Adrenal gland (tissue), 5 donors: ENCODE measurements at regions not wholly inside any gene's neighbourhood (a gene's known extent, or its start where the extent isn't known, plus 50 kb on each side); places are given as distances from the start of the nearest gene placed in this dataset.

ENCODE experiments used
- CTCF ChIP-seq, 6 experiments: fragments of 450-650 bp in 4 of 6; fragments of 200-600 bp in 2 of 6; sonication (generic) in 1 of 6; IDR thresholded peaks; 1 replicate in 5 of 6; 2 replicates in 1 of 6; pipeline versions ENCODE4 v1.5.1 to v1.8.0; 2016 to 2021; ENCODE audit warnings: antibody characterized with exemption in 6 of 6, mild to moderate bottlenecking in 2 of 6, moderate library complexity in 1 of 6
- POLR2A ChIP-seq, 2 donors: fragments of 450-650 bp; IDR thresholded peaks; one replicate each; pipeline ENCODE4 v1.6.1; 2017; ENCODE audit warnings: antibody characterized with exemption in 2 of 2, mild to moderate bottlenecking in 2 of 2, moderate library complexity in 1 of 2
- donor health status: DM: no; HTN: no; CAD: no.

- TF ChIP-seq CTCF (IDR thresholded peaks at IDR 0.05): no peak
- TF ChIP-seq POLR2A (IDR thresholded peaks at IDR 0.05): no peak
Measured at GRCh38 chr12:24469089-24469488, 479.8 kb downstream of the BCAT1 start.
